Liver (tissue), 8 donors: ENCODE measurements at regions not wholly inside any gene's neighbourhood (a gene's known extent, or its start where the extent isn't known, plus 50 kb on each side); places are given as distances from the start of the nearest gene placed in this dataset.

ENCODE experiments used
- DNase-seq: peaks from one replicate; pipeline ENCODE4 v3.0.0-alpha.2; 2017; ENCODE audit warnings: low spot score
- H3K27ac ChIP-seq, 2 donors: one replicate each; pipeline ENCODE4 v1.7.0; 2013; ENCODE audit warnings: inconsistent platforms in 2 of 2, low read length in 2 of 2, control low read depth in 1 of 2, low read depth in 1 of 2, mild to moderate bottlenecking in 1 of 2
- H3K27me3 ChIP-seq, 4 donors: one replicate each; pipeline versions ENCODE4 v1.6.1 to v1.7.0; 2013; ENCODE audit warnings: low read length in 3 of 4, inconsistent platforms in 1 of 4, mild to moderate bottlenecking in 1 of 4, moderate library complexity in 1 of 4; ENCODE audit not compliant: control insufficient read depth in 4 of 4, insufficient read depth in 4 of 4
- H3K36me3 ChIP-seq, 4 donors: one replicate each; pipeline versions ENCODE4 v1.6.1 to v1.7.0; 2013; ENCODE audit warnings: low read length in 3 of 4, mild to moderate bottlenecking in 3 of 4, low read depth in 1 of 4, moderate library complexity in 1 of 4; ENCODE audit not compliant: control insufficient read depth in 4 of 4, insufficient read depth in 3 of 4
- H3K4me1 ChIP-seq, 4 donors: one replicate each; pipeline versions ENCODE4 v1.6.1 to v1.7.0; 2013; ENCODE audit warnings: low read length in 3 of 4, mild to moderate bottlenecking in 3 of 4, moderate library complexity in 1 of 4; ENCODE audit not compliant: control insufficient read depth in 4 of 4, insufficient read depth in 4 of 4
- H3K4me3 ChIP-seq, 3 donors: one replicate each; pipeline versions ENCODE4 v1.6.1 to v1.7.0; 2013; ENCODE audit warnings: low read length in 3 of 3, control low read depth in 1 of 3, low read depth in 1 of 3, mild to moderate bottlenecking in 1 of 3
- H3K9ac ChIP-seq, 2 donors: one replicate each; pipeline ENCODE4 v1.7.0; 2013; ENCODE audit warnings: low read length in 2 of 2, mild to moderate bottlenecking in 2 of 2, moderate library complexity in 2 of 2, control low read depth in 1 of 2, low read depth in 1 of 2
- H3K9me3 ChIP-seq, 4 donors: one replicate each; pipeline versions ENCODE4 v1.6.1 to v1.7.0; 2013; ENCODE audit warnings: low read length in 3 of 4; ENCODE audit not compliant: control insufficient read depth in 4 of 4
- ATF3 ChIP-seq: IDR thresholded peaks from 2 replicates; pipeline ENCODE4 v1.6.1; 2016; ENCODE audit warnings: antibody characterized with exemption
- CTCF ChIP-seq: fragments of 150-350 bp; IDR thresholded peaks from 2 replicates; pipeline ENCODE4 v1.5.1; 2017; ENCODE audit warnings: improper control_type of control experiment, low read depth, low read length; ENCODE audit not compliant: missing input control
- EGR1 ChIP-seq, 2 donors: IDR thresholded peaks; 2 replicates each; pipeline ENCODE4 v1.6.1; 2016 to 2018; ENCODE audit warnings: antibody characterized with exemption in 2 of 2, low read depth in 2 of 2
- FOXA1 ChIP-seq: IDR thresholded peaks from 2 replicates; pipeline ENCODE4 v1.6.1; 2016; ENCODE audit warnings: antibody characterized with exemption
- FOXA2 ChIP-seq: IDR thresholded peaks from 2 replicates; pipeline ENCODE4 v1.6.1; 2016; ENCODE audit warnings: antibody characterized with exemption
- GABPA ChIP-seq, 2 donors: IDR thresholded peaks in 1 of 2; conservative IDR thresholded peaks in 1 of 2; 2 replicates each; pipeline ENCODE4 v1.6.1; 2016; ENCODE audit warnings: antibody characterized with exemption in 2 of 2, mild to moderate bottlenecking in 1 of 2, moderate library complexity in 1 of 2
- HNF4A ChIP-seq, 2 donors: conservative IDR thresholded peaks; 2 replicates each; pipeline ENCODE4 v1.6.1; 2016; ENCODE audit warnings: antibody characterized with exemption in 2 of 2, mild to moderate bottlenecking in 2 of 2
- HNF4G ChIP-seq: IDR thresholded peaks from 2 replicates; pipeline ENCODE4 v1.6.1; 2016; ENCODE audit warnings: antibody characterized with exemption
- JUND ChIP-seq, 2 donors: IDR thresholded peaks; 2 replicates each; pipeline ENCODE4 v1.6.1; 2016; ENCODE audit warnings: antibody characterized with exemption in 2 of 2
- NR2F2 ChIP-seq: IDR thresholded peaks from 2 replicates; pipeline ENCODE4 v1.6.1; 2016; ENCODE audit warnings: antibody characterized with exemption
- RAD21 ChIP-seq, 2 donors: IDR thresholded peaks; 2 replicates each; pipeline ENCODE4 v1.6.1; 2016; ENCODE audit warnings: antibody characterized with exemption in 2 of 2, mild to moderate bottlenecking in 2 of 2
- REST ChIP-seq: IDR thresholded peaks from 2 replicates; pipeline ENCODE4 v1.6.1; 2016; ENCODE audit warnings: antibody characterized with exemption, mild to moderate bottlenecking
- RXRA ChIP-seq, 2 donors: IDR thresholded peaks; 2 replicates each; pipeline ENCODE4 v1.6.1; 2017 to 2018; ENCODE audit warnings: antibody characterized with exemption in 2 of 2, mild to moderate bottlenecking in 1 of 2
- SP1 ChIP-seq: IDR thresholded peaks from 2 replicates; pipeline ENCODE4 v1.6.1; 2018; ENCODE audit warnings: antibody characterized with exemption, mild to moderate bottlenecking
- TAF1 ChIP-seq: conservative IDR thresholded peaks from 2 replicates; pipeline ENCODE4 v1.6.1; 2016; ENCODE audit warnings: antibody characterized with exemption, mild to moderate bottlenecking
- YY1 ChIP-seq: IDR thresholded peaks from 2 replicates; pipeline ENCODE4 v1.6.1; 2016; ENCODE audit warnings: antibody characterized with exemption, mild to moderate bottlenecking
- ZBTB33 ChIP-seq: IDR thresholded peaks from 2 replicates; pipeline ENCODE4 v1.6.1; 2016; ENCODE audit warnings: antibody characterized with exemption
- WGBS: extraction: QIAGEN DNeasy Blood & Tissue Kit; methylation state at CpG from one replicate; pipeline ENCODE4 v1.1.7; 2013; 5-methylcytosine and 5-hydroxymethylcytosine counted together
- donor health status: healthy.
- donor health status: healthy.
- donor health status: healthy.
- donor health status: healthy.
- donor health status: healthy.

- WGBS = 81% methylated on average over 4 of the region's 4 CpGs
- TF ChIP-seq REST (no peak), HNF4A (conservative IDR thresholded peaks at IDR 0.05) (no peak), CTCF (no peak), NR2F2 (no peak), ATF3 (no peak), SP1 (no peak), HNF4G (no peak), EGR1 (IDR thresholded peaks at IDR 0.05; ENCODE audit: low read depth in 2 of 2) (no peak), YY1 (no peak), TAF1 (no peak), RXRA (IDR thresholded peaks at IDR 0.05) (no peak), FOXA1 (no peak), FOXA2 (no peak), JUND (IDR thresholded peaks at IDR 0.05) (no peak)
- H3K27ac ChIP-seq = no peak overlapping the region
Observed at GRCh38 chr9:87216036-87216435, 268.7 kb upstream of the GAS1 start.

GRCh38 chr9:87216897-87217455 is 269.7 kb upstream of the GAS1 start:
- H3K36me3 ChIP-seq = no peaks in the 10 kb centered on the region
- TF ChIP-seq RAD21 (IDR thresholded peaks at IDR 0.05) (no peak), HNF4G (no peak), ZBTB33 (no peak), GABPA (IDR thresholded peaks at IDR 0.05 in 1 of 2, conservative IDR thresholded peaks at IDR 0.05 in 1 of 2) (no peak), EGR1 (IDR thresholded peaks at IDR 0.05; ENCODE audit: low read depth in 2 of 2) (no peak), YY1 (no peak), NR2F2 (no peak)
- 70% methylated on average over 5 of the region's 5 CpGs for WGBS
- H3K4me1 ChIP-seq = no peaks in the 10 kb centered on the region
- peaks cover 0 to 3% (median 1%) of the 10 kb centered on the region in 4 donors for H3K27me3 ChIP-seq
- no peak overlapping the region for H3K27ac ChIP-seq
- no peak overlapping the region for H3K4me3 ChIP-seq
- no peaks in the 10 kb centered on the region for H3K9me3 ChIP-seq
- no peak overlapping the region for H3K9ac ChIP-seq
- DNase-seq = no peak

More at GRCh38 chr9:87216036-87216435, 268.7 kb upstream of the GAS1 start:
- H3K4me1 ChIP-seq = no peaks in the 10 kb centered on the region
- H3K4me3 ChIP-seq = no peak overlapping the region
- H3K9ac ChIP-seq = no peak overlapping the region
- peaks cover 0 to 3% (median 1%) of the 10 kb centered on the region in 4 donors for H3K27me3 ChIP-seq
- H3K36me3 ChIP-seq = no peaks in the 10 kb centered on the region
- DNase-seq = no peak
- no peaks in the 10 kb centered on the region for H3K9me3 ChIP-seq
